Endothelial cell of umbilical vein (primary cell): ENCODE measurements at regions not wholly inside any gene's neighbourhood (a gene's known extent, or its start where the extent isn't known, plus 50 kb on each side); places are given as distances from the start of the nearest gene placed in this dataset.
"Not testable (repeated sequence)": the region's sequence is repeated elsewhere in the genome, so short reads cannot be mapped to it uniquely, and the experiment has no call there.

Experiments used
- BruUV-seq: library from RNA; stranded (reverse); fragments of 400-500 nt; replicated peaks from 2 replicates; lab custom pipeline; 2021; lab: Mats Ljungman, UMichigan
- CTCF ChIA-PET: fragments of 300-600, 350-600 bp; sonication (Branson Sonifier 250); formaldehyde crosslinking; loops from one replicate; lab custom pipeline; 2021; ENCODE audit warnings: antibody characterized with exemption, inconsistent platforms; lab: Charles Lee
- POLR2A ChIA-PET: fragments of 300-600, 350-600 bp; sonication (Branson Sonifier 250); formaldehyde crosslinking; loops from one replicate; lab custom pipeline; 2021; ENCODE audit warnings: antibody characterized with exemption, inconsistent platforms; lab: Charles Lee
- DNase-seq: peaks from one replicate; pipeline ENCODE4 v3.0.0-alpha.2; 2011; ENCODE audit warnings: low read depth, low spot score
- FAIRE-seq: peaks from 2 replicates; lab custom pipeline; 2011; peaks lifted over from hg19 to GRCh38; lab: Jason Lieb, UNC
- H2AFZ ChIP-seq: 2 replicates; pipeline ENCODE4 v1.6.0; 2012; ENCODE audit warnings: low read depth, low read length, control low read depth, inconsistent platforms
- H3K27ac ChIP-seq: 2 replicates; pipeline ENCODE4 v1.5.1; 2011; ENCODE audit warnings: low read depth, mild to moderate bottlenecking, control low read depth, low read length, moderate library complexity; ENCODE audit not compliant: insufficient read depth
- H3K27me3 ChIP-seq, 2 experiments: 2 replicates each; pipeline versions ENCODE4 v1.6.0 to v1.6.1; 2011; ENCODE audit warnings: low read length in 2 of 2, mixed read lengths in 1 of 2; ENCODE audit not compliant: control insufficient read depth in 2 of 2, insufficient read depth in 2 of 2
- H3K36me3 ChIP-seq, 2 experiments: 2 replicates in 1 of 2; 3 replicates in 1 of 2; pipeline ENCODE4 v1.5.1; 2011; ENCODE audit warnings: low read length in 2 of 2, mild to moderate bottlenecking in 1 of 2, moderate library complexity in 1 of 2; ENCODE audit not compliant: control insufficient read depth in 2 of 2, insufficient read depth in 2 of 2; ENCODE audit errors: extremely low read depth in 1 of 2
- H3K4me1 ChIP-seq: 3 replicates; pipeline ENCODE4 v1.5.1; 2011; ENCODE audit warnings: mild to moderate bottlenecking, low read length; ENCODE audit not compliant: control insufficient read depth, insufficient read depth; ENCODE audit errors: extremely low read depth
- H3K4me2 ChIP-seq: 2 replicates; pipeline ENCODE4 v1.6.1; 2011; ENCODE audit warnings: low read length, control low read depth, mixed read lengths; ENCODE audit not compliant: insufficient read depth
- H3K4me3 ChIP-seq, 3 experiments: fragments of 200-600 bp in 1 of 3; sonication (generic), shearing (Covaris generic) in 1 of 3; replicated peaks in 1 of 3; 2 replicates each; pipeline ENCODE4 v1.5.1; 2011 to 2016; ENCODE audit warnings: control low read depth in 3 of 3, low read length in 3 of 3, mild to moderate bottlenecking in 2 of 3, inconsistent platforms in 1 of 3, low read depth in 1 of 3, moderate library complexity in 1 of 3; ENCODE audit not compliant: insufficient read depth in 1 of 3
- H3K79me2 ChIP-seq: 2 replicates; pipeline ENCODE4 v1.6.0; 2012; ENCODE audit warnings: low read length, inconsistent platforms; ENCODE audit not compliant: control insufficient read depth, insufficient read depth
- H3K9ac ChIP-seq: replicated peaks from 2 replicates; pipeline ENCODE3; 2011; ENCODE audit warnings: low read length, control low read depth; ENCODE audit not compliant: insufficient read depth; ENCODE audit errors: extremely low read depth
- H3K9me1 ChIP-seq: replicated peaks from 3 replicates; pipeline ENCODE4 v1.6.0; 2011; ENCODE audit warnings: mild to moderate bottlenecking, low read length; ENCODE audit not compliant: control insufficient read depth, insufficient read depth; ENCODE audit errors: extremely low read depth
- H3K9me3 ChIP-seq: replicated peaks from 2 replicates; pipeline ENCODE4 v1.5.1; 2012; ENCODE audit warnings: low read length, inconsistent platforms; ENCODE audit not compliant: control insufficient read depth, insufficient read depth
- H4K20me1 ChIP-seq: replicated peaks from 2 replicates; pipeline ENCODE3; 2011; ENCODE audit warnings: mild to moderate bottlenecking, low read length; ENCODE audit not compliant: control insufficient read depth, insufficient read depth; ENCODE audit errors: extremely low read depth
- EZH2 ChIP-seq: IDR thresholded peaks from 2 replicates; pipeline ENCODE4 v1.6.1; 2012; ENCODE audit warnings: borderline replicate concordance, low read depth, mild to moderate bottlenecking, moderate library complexity, low read length, inconsistent platforms; ENCODE audit not compliant: severe bottlenecking
- FOS ChIP-seq: IDR thresholded peaks from 2 replicates; pipeline ENCODE4 v1.6.1; 2011; ENCODE audit warnings: mild to moderate bottlenecking, low read length, moderate library complexity, borderline replicate concordance; ENCODE audit not compliant: insufficient read depth
- GATA2 ChIP-seq: IDR thresholded peaks from 2 replicates; pipeline ENCODE4 v1.7.0; 2011; ENCODE audit warnings: low read depth, mild to moderate bottlenecking, moderate library complexity, mixed read lengths, low read length; ENCODE audit not compliant: insufficient read length, insufficient read depth
- MYC ChIP-seq: IDR thresholded peaks from one replicate; pipeline ENCODE4 v1.6.1; 2011; ENCODE audit warnings: mild to moderate bottlenecking, low read depth, low read length
- POLR2A ChIP-seq: IDR thresholded peaks from 2 replicates; pipeline ENCODE4 v1.6.1; 2012; ENCODE audit warnings: low read depth, mild to moderate bottlenecking, control low read depth, low read length
- POLR2AphosphoS5 ChIP-seq: IDR thresholded peaks from 2 replicates; pipeline ENCODE4 v1.6.1; 2012; ENCODE audit warnings: low read depth, mild to moderate bottlenecking, control low read depth, low read length, moderate library complexity; ENCODE audit not compliant: insufficient read depth
- dilution Hi-C: fragments of 300-500 bp; cut with MboI; formaldehyde crosslinking; loops from one replicate; pipeline ENCODE4 v1.15.0; 2019; ENCODE audit warnings: low sequenced_read_pairs; ENCODE audit not compliant: extremely low pct_ligation_motif_present
- intact Hi-C: fragments of 100-400 bp; cut with micrococcal nuclease; formaldehyde crosslinking; loops from one replicate; pipeline ENCODE4 v1.10.0; 2022
- TF ChIP-seq, protein P1 (sequence below), 2 donors: IDR thresholded peaks; 1 replicate in 1 of 2; 2 replicates in 1 of 2; pipeline ENCODE4 v1.5.1; 2011; ENCODE audit warnings: low read length in 2 of 2, mild to moderate bottlenecking in 2 of 2, moderate library complexity in 2 of 2, control low read depth in 1 of 2, inconsistent platforms in 1 of 2, low read depth in 1 of 2; ENCODE audit not compliant: insufficient read depth in 1 of 2; ENCODE audit errors: extremely low read depth in 1 of 2

DNA sequence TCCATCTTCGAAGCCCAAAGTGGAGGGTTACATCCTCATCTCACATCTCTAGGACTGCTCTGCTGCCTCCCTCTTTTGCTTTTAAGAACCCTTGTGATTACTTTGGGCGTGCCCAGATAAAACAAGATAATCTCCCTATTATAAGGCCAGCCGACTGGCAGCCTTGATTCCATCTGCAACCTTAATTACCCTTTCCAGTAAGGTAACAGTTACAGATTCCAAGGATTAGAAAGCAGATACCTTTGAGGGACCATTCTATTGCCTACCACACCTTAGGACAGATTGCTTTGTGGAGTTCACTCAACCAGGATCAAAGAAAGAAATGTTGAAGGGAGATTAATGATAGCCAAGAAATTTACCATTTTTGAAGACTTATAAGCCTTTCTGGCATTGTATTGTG lies 250.8 kb upstream of the ACVR2A start:
- Histone ChIP-seq H3K79me2 (no peaks in the 10 kb centered on the region), H3K9me1 (no peaks in the 10 kb centered on the region), H3K4me1 (no peaks in the 10 kb centered on the region), H3K9ac (no peak overlapping the region), H3K27ac (no peak overlapping the region), H3K27me3 (no peaks in the 10 kb centered on the region), H3K36me3 (no peaks in the 10 kb centered on the region), H3K9me3 (no peaks in the 10 kb centered on the region), H3K4me2 (no peak overlapping the region), H3K4me3 (no peak overlapping the region), H2AFZ (no peak overlapping the region), H4K20me1 (no peaks in the 10 kb centered on the region)
- no TSS peak for BruUV-seq
- intact Hi-C loops, result no loop called here
- ChIA-PET POLR2A (no interaction called here), CTCF (no interaction called here)
- DNase-seq (no peak), FAIRE-seq (no peak)
- dilution Hi-C loops, result no loop called here
- TF ChIP-seq POLR2A (no peak), POLR2AphosphoS5 (no peak), FOS (no peak), EZH2 (no peak), GATA2 (no peak), MYC (no peak)
- TF ChIP-seq, protein P1, sequence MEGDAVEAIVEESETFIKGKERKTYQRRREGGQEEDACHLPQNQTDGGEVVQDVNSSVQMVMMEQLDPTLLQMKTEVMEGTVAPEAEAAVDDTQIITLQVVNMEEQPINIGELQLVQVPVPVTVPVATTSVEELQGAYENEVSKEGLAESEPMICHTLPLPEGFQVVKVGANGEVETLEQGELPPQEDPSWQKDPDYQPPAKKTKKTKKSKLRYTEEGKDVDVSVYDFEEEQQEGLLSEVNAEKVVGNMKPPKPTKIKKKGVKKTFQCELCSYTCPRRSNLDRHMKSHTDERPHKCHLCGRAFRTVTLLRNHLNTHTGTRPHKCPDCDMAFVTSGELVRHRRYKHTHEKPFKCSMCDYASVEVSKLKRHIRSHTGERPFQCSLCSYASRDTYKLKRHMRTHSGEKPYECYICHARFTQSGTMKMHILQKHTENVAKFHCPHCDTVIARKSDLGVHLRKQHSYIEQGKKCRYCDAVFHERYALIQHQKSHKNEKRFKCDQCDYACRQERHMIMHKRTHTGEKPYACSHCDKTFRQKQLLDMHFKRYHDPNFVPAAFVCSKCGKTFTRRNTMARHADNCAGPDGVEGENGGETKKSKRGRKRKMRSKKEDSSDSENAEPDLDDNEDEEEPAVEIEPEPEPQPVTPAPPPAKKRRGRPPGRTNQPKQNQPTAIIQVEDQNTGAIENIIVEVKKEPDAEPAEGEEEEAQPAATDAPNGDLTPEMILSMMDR (IDR thresholded peaks at IDR 0.05; ENCODE audit: extremely low read depth in 1 of 2, insufficient read depth in 1 of 2, low read depth in 1 of 2, low read length in 2 of 2), result no peak

GRCh38 chr2:147592784-147593183 lies 252.0 kb upstream of the ACVR2A start:
- intact Hi-C loops, H3K9me1 ChIP-seq, H2AFZ ChIP-seq, H3K4me1 ChIP-seq, H3K4me2 ChIP-seq, H3K27ac ChIP-seq, H3K9ac ChIP-seq, POLR2A ChIA-PET, H4K20me1 ChIP-seq, FAIRE-seq, BruUV-seq, H3K27me3 ChIP-seq, H3K4me3 ChIP-seq, dilution Hi-C loops, H3K9me3 ChIP-seq, CTCF ChIA-PET, DNase-seq, H3K36me3 ChIP-seq, H3K79me2 ChIP-seq: not testable (repeated sequence)
